H9 (cell line): ENCODE measurements at regions not wholly inside any gene's neighbourhood (a gene's known extent, or its start where the extent isn't known, plus 50 kb on each side); places are given as distances from the start of the nearest gene placed in this dataset.

Experiments
- DNase-seq: peaks from one replicate; pipeline ENCODE4 v3.0.0-alpha.2; 2017
- H2AFZ ChIP-seq: one replicate; pipeline ENCODE4 v1.6.1; 2013; ENCODE audit warnings: mild to moderate bottlenecking, low read length, control low read depth, moderate library complexity
- H2AK5ac ChIP-seq: 2 replicates; pipeline ENCODE4 v1.6.1; 2013; ENCODE audit warnings: low read length, control low read depth, mixed read lengths; ENCODE audit not compliant: insufficient read length
- H2BK120ac ChIP-seq: one replicate; pipeline ENCODE4 v1.6.1; 2013; ENCODE audit warnings: low read depth, mild to moderate bottlenecking, low read length, control low read depth, inconsistent platforms; ENCODE audit not compliant: poor library complexity, severe bottlenecking
- H2BK12ac ChIP-seq: 2 replicates; pipeline ENCODE4 v1.6.1; 2013; ENCODE audit warnings: low read length, control low read depth, mixed read lengths, low read depth; ENCODE audit not compliant: insufficient read length
- H2BK15ac ChIP-seq: 2 replicates; pipeline ENCODE4 v1.6.1; 2013; ENCODE audit warnings: low read depth, low read length, control low read depth
- H2BK20ac ChIP-seq: one replicate; pipeline ENCODE4 v1.6.1; 2013; ENCODE audit warnings: low read depth, mild to moderate bottlenecking, low read length, control low read depth, inconsistent platforms; ENCODE audit not compliant: poor library complexity, severe bottlenecking
- H2BK5ac ChIP-seq: 2 replicates; pipeline ENCODE4 v1.6.1; 2013; ENCODE audit warnings: low read length, control low read depth, mixed read lengths; ENCODE audit not compliant: insufficient read length
- H3K14ac ChIP-seq: 2 replicates; pipeline ENCODE4 v1.6.1; 2013; ENCODE audit warnings: low read length, control low read depth; ENCODE audit not compliant: insufficient read depth
- H3K18ac ChIP-seq: 2 replicates; pipeline ENCODE4 v1.6.1; 2013; ENCODE audit warnings: low read depth, mild to moderate bottlenecking, mixed read lengths, low read length, control low read depth; ENCODE audit not compliant: insufficient read length
- H3K23ac ChIP-seq: 2 replicates; pipeline ENCODE4 v1.6.1; 2013; ENCODE audit warnings: low read length, control low read depth, mixed read lengths, low read depth; ENCODE audit not compliant: insufficient read length
- H3K23me2 ChIP-seq: 2 replicates; pipeline ENCODE4 v1.6.1; 2013; ENCODE audit warnings: low read depth, mild to moderate bottlenecking, mixed read lengths, low read length, control low read depth; ENCODE audit not compliant: insufficient read length, poor library complexity, severe bottlenecking
- H3K27ac ChIP-seq: 2 replicates; pipeline ENCODE4 v1.5.1; 2013; ENCODE audit warnings: low read length, control low read depth, mixed read lengths, low read depth; ENCODE audit not compliant: insufficient read length
- H3K27me3 ChIP-seq: 2 replicates; pipeline ENCODE4 v1.6.1; 2013; ENCODE audit warnings: low read length, control low read depth, inconsistent platforms; ENCODE audit not compliant: insufficient read depth
- H3K4ac ChIP-seq: 2 replicates; pipeline ENCODE4 v1.6.1; 2013; ENCODE audit warnings: low read depth, mild to moderate bottlenecking, control low read depth, inconsistent platforms, low read length, moderate library complexity
- H3K4me1 ChIP-seq: 2 replicates; pipeline ENCODE4 v1.6.1; 2013; ENCODE audit warnings: low read length, control low read depth, inconsistent platforms; ENCODE audit not compliant: insufficient read depth
- H3K4me2 ChIP-seq: 2 replicates; pipeline ENCODE4 v1.6.1; 2013; ENCODE audit warnings: low read length, control low read depth, mixed read lengths; ENCODE audit not compliant: insufficient read length, insufficient read depth
- H3K56ac ChIP-seq: 2 replicates; pipeline ENCODE4 v1.6.1; 2013; ENCODE audit warnings: low read depth, mild to moderate bottlenecking, mixed read lengths, low read length, control low read depth; ENCODE audit not compliant: insufficient read length
- H3K79me1 ChIP-seq: 2 replicates; pipeline ENCODE4 v1.6.1; 2013; ENCODE audit warnings: low read depth, mild to moderate bottlenecking, moderate library complexity, low read length, control low read depth, inconsistent platforms; ENCODE audit not compliant: insufficient read depth, poor library complexity, severe bottlenecking
- H3K79me2 ChIP-seq: 2 replicates; pipeline ENCODE4 v1.6.1; 2013; ENCODE audit warnings: low read length, control low read depth, inconsistent platforms; ENCODE audit not compliant: insufficient read depth
- H3K9ac ChIP-seq: 2 replicates; pipeline ENCODE4 v1.6.1; 2013; ENCODE audit warnings: low read length, control low read depth, mixed read lengths; ENCODE audit not compliant: insufficient read length; ENCODE audit errors: extremely low read depth
- H3K9me3 ChIP-seq: one replicate; pipeline ENCODE4 v1.6.1; 2013; ENCODE audit warnings: low read depth, low read length, inconsistent platforms; ENCODE audit not compliant: control insufficient read depth
- H3T11ph ChIP-seq: one replicate; pipeline ENCODE4 v1.6.1; 2013; ENCODE audit warnings: mild to moderate bottlenecking, low read length, control low read depth, inconsistent platforms
- H4K20me1 ChIP-seq: one replicate; pipeline ENCODE4 v1.6.1; 2013; ENCODE audit not compliant: control insufficient read depth, insufficient read length, insufficient read depth
- H4K5ac ChIP-seq: 2 replicates; pipeline ENCODE4 v1.6.1; 2013; ENCODE audit warnings: low read depth, mild to moderate bottlenecking, mixed read lengths, low read length, control low read depth; ENCODE audit not compliant: insufficient read length
- H4K8ac ChIP-seq: replicated peaks from 2 replicates; pipeline ENCODE4 v1.6.1; 2013; ENCODE audit warnings: low read length, control low read depth, mixed read lengths, low read depth; ENCODE audit not compliant: insufficient read length
- H4K91ac ChIP-seq: 2 replicates; pipeline ENCODE4 v1.6.1; 2013; ENCODE audit warnings: low read depth, mild to moderate bottlenecking, moderate library complexity, mixed read lengths, low read length, control low read depth; ENCODE audit not compliant: insufficient read length
- H3K27ac Mint-ChIP-seq, 3 experiments: 2 replicates in 2 of 3; 3 replicates in 1 of 3; pipeline ENCODE4 v1.8.0; 2020 to 2021; ENCODE audit warnings: mixed read lengths in 3 of 3, mild to moderate bottlenecking in 1 of 3, moderate library complexity in 1 of 3
- H3K27me3 Mint-ChIP-seq: 2 replicates; pipeline ENCODE4 v1.8.0; 2021; ENCODE audit warnings: low read depth, mild to moderate bottlenecking, moderate library complexity, mixed read lengths
- H3K36me3 Mint-ChIP-seq, 3 experiments: 2 replicates in 2 of 3; 3 replicates in 1 of 3; pipeline ENCODE4 v1.8.0; 2020 to 2021; ENCODE audit warnings: low read depth in 3 of 3, mixed read lengths in 3 of 3; ENCODE audit not compliant: insufficient read depth in 1 of 3
- H3K4me1 Mint-ChIP-seq, 2 experiments: 2 replicates each; pipeline ENCODE4 v1.8.0; 2020; ENCODE audit warnings: mixed read lengths in 2 of 2
- H3K4me3 Mint-ChIP-seq, 2 experiments: 2 replicates in 1 of 2; 3 replicates in 1 of 2; pipeline ENCODE4 v1.8.0; 2020 to 2021; ENCODE audit warnings: mild to moderate bottlenecking in 2 of 2, mixed read lengths in 2 of 2, moderate library complexity in 1 of 2
- H3K9me3 Mint-ChIP-seq, 2 experiments: 2 replicates in 1 of 2; 3 replicates in 1 of 2; pipeline ENCODE4 v1.8.0; 2020; ENCODE audit warnings: mild to moderate bottlenecking in 2 of 2, mixed read lengths in 2 of 2, moderate library complexity in 1 of 2
- WGBS: extraction: QIAGEN DNeasy Blood & Tissue Kit; methylation state at CpG from one replicate; pipeline ENCODE4 v1.1.7; 2013; ENCODE audit warnings: missing lambda C conversion rate, low lambda C conversion rate, mixed read lengths; ENCODE audit not compliant: insufficient read length; ENCODE audit errors: extremely low coverage; 5-methylcytosine and 5-hydroxymethylcytosine counted together
- TF ChIP-seq, protein P1 (sequence below): fragments of 200-600 bp; sonication (generic); conservative IDR thresholded peaks from 3 replicates; pipeline ENCODE4 v1.8.0; 2021; ENCODE audit warnings: antibody characterized with exemption, mild to moderate bottlenecking

GRCh38 chr9:12882430-12882829 lies 107.6 kb downstream of the LURAP1L start:
- no peaks in the 10 kb centered on the region for H3K27me3 Mint-ChIP-seq
- Histone ChIP-seq H2AK5ac (no peak overlapping the region), H2BK15ac (no peak overlapping the region), H3K79me1 (no peaks in the 10 kb centered on the region), H3K23me2 (no peaks in the 10 kb centered on the region), H4K5ac (no peak overlapping the region), H3K9ac (no peak overlapping the region), H2AFZ (no peak overlapping the region), H3T11ph (no peak overlapping the region), H3K27ac (no peak overlapping the region), H4K20me1 (no peaks in the 10 kb centered on the region), H3K4ac (no peak overlapping the region), H3K56ac (no peak overlapping the region), H3K9me3 (no peaks in the 10 kb centered on the region), H3K14ac (no peak overlapping the region), H3K23ac (no peak overlapping the region), H3K18ac (no peak overlapping the region), H2BK5ac (no peak overlapping the region), H3K27me3 (no peaks in the 10 kb centered on the region), H4K91ac (no peak overlapping the region), H3K79me2 (no peaks in the 10 kb centered on the region), H2BK12ac (no peak overlapping the region), H4K8ac (no peak overlapping the region), H3K4me2 (no peak overlapping the region), H3K4me1 (no peaks in the 10 kb centered on the region), H2BK120ac (no peak overlapping the region), H2BK20ac (no peak overlapping the region)
- no peaks in the 10 kb centered on the region; a peak in 1 of 7 replicates for H3K36me3 Mint-ChIP-seq
- peaks cover 2% of the 10 kb centered on the region in 2 experiments; a peak in 2 of 4 replicates for H3K4me1 Mint-ChIP-seq
- no peak for DNase-seq
- no CpG with 5 or more reads among the region's 2 CpGs for WGBS
- H3K27ac Mint-ChIP-seq = no peak overlapping the region
- TF ChIP-seq, protein P1, sequence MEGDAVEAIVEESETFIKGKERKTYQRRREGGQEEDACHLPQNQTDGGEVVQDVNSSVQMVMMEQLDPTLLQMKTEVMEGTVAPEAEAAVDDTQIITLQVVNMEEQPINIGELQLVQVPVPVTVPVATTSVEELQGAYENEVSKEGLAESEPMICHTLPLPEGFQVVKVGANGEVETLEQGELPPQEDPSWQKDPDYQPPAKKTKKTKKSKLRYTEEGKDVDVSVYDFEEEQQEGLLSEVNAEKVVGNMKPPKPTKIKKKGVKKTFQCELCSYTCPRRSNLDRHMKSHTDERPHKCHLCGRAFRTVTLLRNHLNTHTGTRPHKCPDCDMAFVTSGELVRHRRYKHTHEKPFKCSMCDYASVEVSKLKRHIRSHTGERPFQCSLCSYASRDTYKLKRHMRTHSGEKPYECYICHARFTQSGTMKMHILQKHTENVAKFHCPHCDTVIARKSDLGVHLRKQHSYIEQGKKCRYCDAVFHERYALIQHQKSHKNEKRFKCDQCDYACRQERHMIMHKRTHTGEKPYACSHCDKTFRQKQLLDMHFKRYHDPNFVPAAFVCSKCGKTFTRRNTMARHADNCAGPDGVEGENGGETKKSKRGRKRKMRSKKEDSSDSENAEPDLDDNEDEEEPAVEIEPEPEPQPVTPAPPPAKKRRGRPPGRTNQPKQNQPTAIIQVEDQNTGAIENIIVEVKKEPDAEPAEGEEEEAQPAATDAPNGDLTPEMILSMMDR = no peak
- H3K4me3 Mint-ChIP-seq = no peak overlapping the region
- H3K9me3 Mint-ChIP-seq = no peaks in the 10 kb centered on the region
